Fibroblast of skin of back (primary cell): ENCODE measurements at regions not wholly inside any gene's neighbourhood (a gene's known extent, or its start where the extent isn't known, plus 50 kb on each side); places are given as distances from the start of the nearest gene placed in this dataset.
"Not testable (repeated sequence)": the region's sequence is repeated elsewhere in the genome, so short reads cannot be mapped to it uniquely, and the experiment has no call there.

ENCODE experiments used
- DNase-seq: peaks from one replicate; pipeline ENCODE4 v3.0.0-alpha.2; 2013

- DNase-seq: no peak
Measured at GRCh38 chr5:123294544-123294943, 128.7 kb downstream of the CEP120 start.

GRCh38 chr5:123289210-123289609 is 134.0 kb downstream of the CEP120 start:
- DNase-seq: no peak

GRCh38 chr5:123287881-123288280 is 135.3 kb downstream of the CEP120 start:
- no peak for DNase-seq

GRCh38 chr5:123286891-123287290 is 136.3 kb downstream of the CEP120 start:
- DNase-seq: no peak

GRCh38 chr5:123285122-123286023 is 137.8 kb downstream of the CEP120 start:
- peak; percentile 25 for DNase-seq

GRCh38 chr5:123283499-123283898 is 139.7 kb downstream of the CEP120 start:
- no peak for DNase-seq

- DNase-seq: no peak
Measured at GRCh38 chr5:123283031-123283430, 140.2 kb downstream of the CEP120 start.

GRCh38 chr5:123282444-123282843 is 140.8 kb downstream of the CEP120 start:
- DNase-seq: no peak

- DNase-seq: not testable (repeated sequence)
Measured at GRCh38 chr5:123280854-123281253, 142.3 kb downstream of the CEP120 start.

GRCh38 chr5:123279136-123279535 is 144.1 kb downstream of the CEP120 start:
- DNase-seq: no peak

- no peak for DNase-seq
Measured at GRCh38 chr5:123278284-123278683, 144.9 kb downstream of the CEP120 start.

GRCh38 chr5:123273984-123274383 is 149.2 kb downstream of the CEP120 start:
- DNase-seq: no peak

- DNase-seq: no peak
Measured at GRCh38 chr5:123273095-123273494, 150.1 kb downstream of the CEP120 start.

- DNase-seq: no peak
Measured at GRCh38 chr5:123269851-123270250, 153.4 kb downstream of the CEP120 start.

- no peak for DNase-seq
Measured at GRCh38 chr5:123269436-123269835, 153.8 kb downstream of the CEP120 start.

GRCh38 chr5:123266365-123266764 is 156.8 kb downstream of the CEP120 start:
- DNase-seq: no peak

- no peak for DNase-seq
Measured at GRCh38 chr5:123265551-123265950, 157.7 kb downstream of the CEP120 start.

- peak; percentile 61 for DNase-seq
Measured at GRCh38 chr5:123264394-123264793, 158.8 kb downstream of the CEP120 start.

GRCh38 chr5:123263859-123264258 is 159.3 kb downstream of the CEP120 start:
- no peak for DNase-seq

- no peak for DNase-seq
Measured at GRCh38 chr5:123262216-123262823, 160.9 kb downstream of the CEP120 start.

- DNase-seq: no peak
Measured at GRCh38 chr5:123261752-123262151, 161.5 kb downstream of the CEP120 start.

- DNase-seq: no peak
Measured at GRCh38 chr5:123249446-123249845, 160.4 kb downstream of the PRDM6 start.

GRCh38 chr5:123245689-123246088 is 156.6 kb downstream of the PRDM6 start:
- no peak for DNase-seq

- no peak for DNase-seq
Measured at GRCh38 chr5:123244458-123244857, 155.4 kb downstream of the PRDM6 start.
